ENCODE measurements at regions not wholly inside any gene's neighbourhood (a gene's known extent, or its start where the extent isn't known, plus 50 kb on each side); places are given as distances from the start of the nearest gene placed in this dataset.

DNA sequence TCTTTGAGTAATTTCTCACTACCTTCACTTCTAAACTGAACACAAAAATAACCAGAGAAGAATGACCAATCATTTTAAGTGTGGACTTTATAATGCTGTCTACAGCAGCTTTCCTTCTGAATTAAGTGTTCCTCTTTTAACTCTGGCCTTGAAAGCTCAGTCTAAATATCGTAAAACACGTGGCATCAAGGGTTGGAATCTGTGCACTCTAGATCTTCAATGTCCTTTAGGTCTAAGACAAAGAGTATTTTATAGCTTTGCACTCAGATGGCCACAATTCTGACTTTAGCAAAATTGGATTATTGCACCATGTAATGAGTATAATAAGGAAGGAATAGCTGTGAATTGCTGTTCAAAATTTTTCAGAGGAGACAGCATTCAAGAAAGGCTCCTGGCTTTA is 197.1 kb upstream of the UGT8 start:
- TF ChIP-seq, protein P1, sequence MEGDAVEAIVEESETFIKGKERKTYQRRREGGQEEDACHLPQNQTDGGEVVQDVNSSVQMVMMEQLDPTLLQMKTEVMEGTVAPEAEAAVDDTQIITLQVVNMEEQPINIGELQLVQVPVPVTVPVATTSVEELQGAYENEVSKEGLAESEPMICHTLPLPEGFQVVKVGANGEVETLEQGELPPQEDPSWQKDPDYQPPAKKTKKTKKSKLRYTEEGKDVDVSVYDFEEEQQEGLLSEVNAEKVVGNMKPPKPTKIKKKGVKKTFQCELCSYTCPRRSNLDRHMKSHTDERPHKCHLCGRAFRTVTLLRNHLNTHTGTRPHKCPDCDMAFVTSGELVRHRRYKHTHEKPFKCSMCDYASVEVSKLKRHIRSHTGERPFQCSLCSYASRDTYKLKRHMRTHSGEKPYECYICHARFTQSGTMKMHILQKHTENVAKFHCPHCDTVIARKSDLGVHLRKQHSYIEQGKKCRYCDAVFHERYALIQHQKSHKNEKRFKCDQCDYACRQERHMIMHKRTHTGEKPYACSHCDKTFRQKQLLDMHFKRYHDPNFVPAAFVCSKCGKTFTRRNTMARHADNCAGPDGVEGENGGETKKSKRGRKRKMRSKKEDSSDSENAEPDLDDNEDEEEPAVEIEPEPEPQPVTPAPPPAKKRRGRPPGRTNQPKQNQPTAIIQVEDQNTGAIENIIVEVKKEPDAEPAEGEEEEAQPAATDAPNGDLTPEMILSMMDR (IDR thresholded peaks at IDR 0.05; ENCODE audit: poor library complexity), result no peak
- TF ChIP-seq EZH2 (IDR thresholded peaks at IDR 0.05; ENCODE audit: borderline replicate concordance) (no peak), EZH2phosphoT487 (IDR thresholded peaks at IDR 0.05; ENCODE audit: low read depth, severe bottlenecking, unreplicated experiment) (no peak)

All from hepatocyte (in vitro differentiated cells).